Peyer's patch (tissue), 4 donors: ENCODE measurements at regions not wholly inside any gene's neighbourhood (a gene's known extent, or its start where the extent isn't known, plus 50 kb on each side); places are given as distances from the start of the nearest gene placed in this dataset.

ENCODE experiments used
- CTCF ChIP-seq, 6 experiments: fragments of 450-650 bp in 4 of 6; fragments of 200-600 bp in 2 of 6; sonication (generic) in 1 of 6; IDR thresholded peaks; one replicate each; pipeline ENCODE4 v1.5.1; 2017 to 2019; ENCODE audit warnings: antibody characterized with exemption in 6 of 6, mild to moderate bottlenecking in 3 of 6, moderate library complexity in 1 of 6
- POLR2A ChIP-seq, 2 donors: fragments of 450-650 bp; IDR thresholded peaks; one replicate each; pipeline ENCODE4 v1.5.1; 2017; ENCODE audit warnings: antibody characterized with exemption in 2 of 2, mild to moderate bottlenecking in 2 of 2, moderate library complexity in 2 of 2

GRCh38 chr9:26753971-26754370 lies 138.6 kb downstream of the CAAP1 start:
- TF ChIP-seq CTCF (IDR thresholded peaks at IDR 0.05), result no peak
- TF ChIP-seq POLR2A (IDR thresholded peaks at IDR 0.05), result no peak
